AG10803 (cell line): ENCODE measurements at regions not wholly inside any gene's neighbourhood (a gene's known extent, or its start where the extent isn't known, plus 50 kb on each side); places are given as distances from the start of the nearest gene placed in this dataset.

ENCODE experiments used
- DNase-seq: peaks from one replicate; pipeline ENCODE4 v3.0.0; 2010; ENCODE audit warnings: low read depth
- H3K4me3 ChIP-seq: 2 replicates; pipeline ENCODE4 v1.5.1; 2011; ENCODE audit warnings: mild to moderate bottlenecking, low read length, control low read depth
- TF ChIP-seq, protein P1 (sequence below): conservative IDR thresholded peaks from 2 replicates; pipeline ENCODE4 v1.5.1; 2011; ENCODE audit warnings: mild to moderate bottlenecking, low read length, control low read depth, inconsistent platforms

DNA sequence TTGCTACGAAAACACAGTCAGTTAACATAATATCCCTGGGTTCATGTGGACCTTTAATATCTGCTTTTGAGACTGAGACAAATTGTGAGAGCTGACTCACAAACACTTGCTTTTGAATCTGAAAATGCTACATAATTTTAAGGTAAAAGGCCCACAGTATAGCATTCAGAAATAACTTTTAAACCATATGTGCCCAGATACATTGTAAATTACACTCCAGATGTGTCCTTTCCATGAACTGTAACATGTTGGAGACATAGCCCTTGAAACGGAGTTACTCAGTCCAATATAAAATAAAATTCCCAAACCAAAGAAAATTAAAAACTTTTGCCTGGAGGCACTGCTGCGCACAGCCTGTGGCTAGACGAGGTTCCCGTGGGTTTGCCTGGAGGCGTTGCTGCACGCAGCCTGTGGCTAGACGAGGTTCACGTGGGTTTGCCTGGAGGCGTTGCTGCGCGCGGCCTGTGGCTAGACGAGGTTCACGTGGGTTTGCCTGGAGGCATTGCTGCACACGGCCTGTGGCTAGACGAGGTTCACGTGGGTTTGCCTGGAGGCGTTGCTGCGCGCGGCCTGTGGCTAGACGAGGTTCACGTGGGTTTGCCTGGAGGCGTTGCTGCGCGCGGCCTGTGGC lies 131.9 kb upstream of the ALKAL2 start:
- no peak overlapping the region for H3K4me3 ChIP-seq
- TF ChIP-seq, protein P1, sequence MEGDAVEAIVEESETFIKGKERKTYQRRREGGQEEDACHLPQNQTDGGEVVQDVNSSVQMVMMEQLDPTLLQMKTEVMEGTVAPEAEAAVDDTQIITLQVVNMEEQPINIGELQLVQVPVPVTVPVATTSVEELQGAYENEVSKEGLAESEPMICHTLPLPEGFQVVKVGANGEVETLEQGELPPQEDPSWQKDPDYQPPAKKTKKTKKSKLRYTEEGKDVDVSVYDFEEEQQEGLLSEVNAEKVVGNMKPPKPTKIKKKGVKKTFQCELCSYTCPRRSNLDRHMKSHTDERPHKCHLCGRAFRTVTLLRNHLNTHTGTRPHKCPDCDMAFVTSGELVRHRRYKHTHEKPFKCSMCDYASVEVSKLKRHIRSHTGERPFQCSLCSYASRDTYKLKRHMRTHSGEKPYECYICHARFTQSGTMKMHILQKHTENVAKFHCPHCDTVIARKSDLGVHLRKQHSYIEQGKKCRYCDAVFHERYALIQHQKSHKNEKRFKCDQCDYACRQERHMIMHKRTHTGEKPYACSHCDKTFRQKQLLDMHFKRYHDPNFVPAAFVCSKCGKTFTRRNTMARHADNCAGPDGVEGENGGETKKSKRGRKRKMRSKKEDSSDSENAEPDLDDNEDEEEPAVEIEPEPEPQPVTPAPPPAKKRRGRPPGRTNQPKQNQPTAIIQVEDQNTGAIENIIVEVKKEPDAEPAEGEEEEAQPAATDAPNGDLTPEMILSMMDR: no peak
- no peak for DNase-seq

- TF ChIP-seq, protein P1: no peak
- no peak for DNase-seq
- no peak overlapping the region for H3K4me3 ChIP-seq
Observed at GRCh38 chr2:417662-418061, 129.8 kb upstream of the ALKAL2 start.

DNA sequence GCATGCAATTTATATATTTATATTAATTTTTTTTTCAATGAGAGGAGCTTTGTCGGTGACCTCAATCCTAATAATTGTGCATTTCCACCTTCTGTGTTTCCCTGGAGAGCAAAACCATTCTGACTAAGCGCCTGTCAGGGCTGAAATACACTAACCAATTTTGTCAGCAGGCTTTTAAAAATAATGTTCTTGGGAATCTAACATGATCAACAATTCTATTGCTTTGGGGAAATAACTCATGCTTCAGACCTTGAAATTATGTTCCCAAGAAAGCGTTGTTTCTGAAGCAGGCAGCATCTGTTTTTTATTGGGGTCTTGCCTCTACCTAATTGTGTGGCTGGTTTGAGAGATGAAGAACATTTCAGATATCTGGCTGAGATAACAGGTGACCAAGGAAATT lies 129.1 kb upstream of the ALKAL2 start:
- no peak overlapping the region for H3K4me3 ChIP-seq
- no peak for DNase-seq
- TF ChIP-seq, protein P1: no peak

- TF ChIP-seq, protein P1: no peak
- no peak for DNase-seq
- no peak overlapping the region for H3K4me3 ChIP-seq
Observed at GRCh38 chr2:415986-416610, 128.2 kb upstream of the ALKAL2 start.

DNA sequence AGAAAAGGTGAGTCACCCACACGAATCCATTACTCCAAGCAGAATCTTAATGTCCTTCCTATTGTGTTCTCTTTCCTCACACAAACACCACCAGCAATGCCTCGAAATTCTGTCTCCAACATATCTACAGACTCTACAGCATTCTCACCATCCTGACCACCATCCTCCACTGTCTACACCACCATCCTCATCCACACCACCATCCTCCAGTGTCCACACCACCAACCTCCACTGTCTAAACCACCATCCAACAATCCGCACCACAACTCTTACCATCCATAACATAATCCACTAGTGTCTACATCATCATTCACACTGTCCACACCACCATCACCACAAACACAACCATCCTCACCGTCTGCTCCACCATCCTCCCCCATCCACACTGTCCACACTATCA lies 121.6 kb upstream of the ALKAL2 start:
- no peak for DNase-seq
- TF ChIP-seq, protein P1: no peak
- H3K4me3 ChIP-seq: no peak overlapping the region

GRCh38 chr2:407630-408029 lies 119.7 kb upstream of the ALKAL2 start:
- no peak for DNase-seq
- H3K4me3 ChIP-seq: no peak overlapping the region
- TF ChIP-seq, protein P1: no peak

- H3K4me3 ChIP-seq: no peak overlapping the region
- no peak for DNase-seq
- TF ChIP-seq, protein P1: no peak
Observed at GRCh38 chr2:406876-407275, 119.0 kb upstream of the ALKAL2 start.
